KMS-11 (cell line): ENCODE measurements at regions not wholly inside any gene's neighbourhood (a gene's known extent, or its start where the extent isn't known, plus 50 kb on each side); places are given as distances from the start of the nearest gene placed in this dataset.

ENCODE experiments used
- H2AFZ ChIP-seq: fragments of 200-600 bp; sonication (generic); 2 replicates; pipeline ENCODE4 v1.6.1; 2016; ENCODE audit warnings: antibody characterized with exemption, mixed run types, low read depth
- H3K27ac ChIP-seq: fragments of 200-600 bp; sonication (generic); 2 replicates; pipeline ENCODE4 v1.6.1; 2016; ENCODE audit warnings: mild to moderate bottlenecking, mixed run types
- H3K27me3 ChIP-seq: fragments of 200-600 bp; sonication (generic); 2 replicates; pipeline ENCODE4 v1.6.1; 2017; ENCODE audit warnings: mild to moderate bottlenecking, low read depth, mixed run types, moderate library complexity; ENCODE audit not compliant: insufficient read depth
- H3K36me3 ChIP-seq: fragments of 200-600 bp; sonication (generic); 2 replicates; pipeline ENCODE4 v1.6.1; 2017; ENCODE audit warnings: mild to moderate bottlenecking, mixed run types; ENCODE audit not compliant: insufficient read depth
- H3K4me1 ChIP-seq: fragments of 200-600 bp; sonication (generic); 2 replicates; pipeline ENCODE4 v1.6.1; 2016; ENCODE audit warnings: mild to moderate bottlenecking, low read depth, mixed run types; ENCODE audit not compliant: poor library complexity, severe bottlenecking
- H3K4me2 ChIP-seq: fragments of 200-600 bp; sonication (generic); 2 replicates; pipeline ENCODE4 v1.7.0; 2016; ENCODE audit warnings: mild to moderate bottlenecking, mixed run types
- H3K4me3 ChIP-seq: fragments of 200-600 bp; sonication (generic); IDR thresholded peaks from 2 replicates; pipeline ENCODE4 v1.6.1; 2017; ENCODE audit warnings: low read depth, low read length, mixed read lengths; ENCODE audit not compliant: insufficient read depth
- H3K79me2 ChIP-seq: fragments of 200-600 bp; sonication (generic); 2 replicates; pipeline ENCODE4 v1.6.1; 2016; ENCODE audit warnings: low read depth, mixed run types; ENCODE audit not compliant: insufficient read depth
- H3K9ac ChIP-seq: fragments of 200-600 bp; sonication (generic); 2 replicates; pipeline ENCODE4 v1.6.1; 2016; ENCODE audit warnings: mild to moderate bottlenecking, mixed run types
- H4K20me1 ChIP-seq: fragments of 200-600 bp; sonication (generic); 2 replicates; pipeline ENCODE4 v1.6.1; 2016; ENCODE audit warnings: mild to moderate bottlenecking, mixed run types; ENCODE audit not compliant: insufficient read depth
- CTCF ChIP-seq: fragments of 200-600 bp; sonication (generic); conservative IDR thresholded peaks from 2 replicates; pipeline ENCODE4 v1.6.1; 2017; ENCODE audit warnings: low read depth, mild to moderate bottlenecking, antibody characterized with exemption, low read length, moderate library complexity, mixed read lengths

- H3K4me1 ChIP-seq, result no peaks in the 10 kb centered on the region
- no peaks in the 10 kb centered on the region for H4K20me1 ChIP-seq
- H3K9ac ChIP-seq, result no peak overlapping the region
- no peak for TF ChIP-seq CTCF
- no peaks in the 10 kb centered on the region for H3K79me2 ChIP-seq
- H2AFZ ChIP-seq, result no peak overlapping the region
- no peaks in the 10 kb centered on the region for H3K36me3 ChIP-seq
- H3K4me3 ChIP-seq, result no peak overlapping the region
- no peak overlapping the region for H3K4me2 ChIP-seq
- no peaks in the 10 kb centered on the region for H3K27me3 ChIP-seq
- H3K27ac ChIP-seq, result no peak overlapping the region
Measured at GRCh38 chr10:113435881-113436280, 117.0 kb upstream of the HABP2 start.

GRCh38 chr10:113436851-113437250, 116.0 kb upstream of the HABP2 start:
- Histone ChIP-seq H3K9ac (no peak overlapping the region), H3K79me2 (no peaks in the 10 kb centered on the region), H3K4me1 (no peaks in the 10 kb centered on the region), H2AFZ (no peak overlapping the region), H3K36me3 (no peaks in the 10 kb centered on the region), H3K4me3 (no peak overlapping the region), H4K20me1 (no peaks in the 10 kb centered on the region), H3K27me3 (no peaks in the 10 kb centered on the region), H3K4me2 (no peak overlapping the region), H3K27ac (no peak overlapping the region)
- TF ChIP-seq CTCF, result no peak

GRCh38 chr10:113438652-113439051, 114.2 kb upstream of the HABP2 start:
- Histone ChIP-seq H3K4me3 (no peak overlapping the region), H4K20me1 (no peaks in the 10 kb centered on the region), H3K4me1 (no peaks in the 10 kb centered on the region), H3K27me3 (no peaks in the 10 kb centered on the region), H3K9ac (no peak overlapping the region), H3K36me3 (no peaks in the 10 kb centered on the region), H3K27ac (no peak overlapping the region), H3K4me2 (no peak overlapping the region), H2AFZ (no peak overlapping the region), H3K79me2 (no peaks in the 10 kb centered on the region)
- no peak for TF ChIP-seq CTCF

- Histone ChIP-seq H3K9ac (no peak overlapping the region), H4K20me1 (no peaks in the 10 kb centered on the region), H3K36me3 (no peaks in the 10 kb centered on the region), H3K27ac (no peak overlapping the region), H3K4me1 (no peaks in the 10 kb centered on the region), H3K4me3 (no peak overlapping the region), H3K79me2 (no peaks in the 10 kb centered on the region), H3K4me2 (no peak overlapping the region), H2AFZ (no peak overlapping the region), H3K27me3 (no peaks in the 10 kb centered on the region)
- TF ChIP-seq CTCF, result no peak
Measured at GRCh38 chr10:113441220-113441619, 111.6 kb upstream of the HABP2 start.
